SK-N-MC (cell line): ENCODE measurements at regions not wholly inside any gene's neighbourhood (a gene's known extent, or its start where the extent isn't known, plus 50 kb on each side); places are given as distances from the start of the nearest gene placed in this dataset.

Experiments
- EZH2 ChIP-seq: fragments of 200-600 bp; sonication (generic); IDR thresholded peaks from one replicate; pipeline ENCODE4 v1.6.1; 2017; ENCODE audit warnings: antibody characterized with exemption
- POLR2AphosphoS5 ChIP-seq: IDR thresholded peaks from 2 replicates; pipeline ENCODE4 v1.6.1; 2012; ENCODE audit warnings: mild to moderate bottlenecking, low read depth, low read length, borderline replicate concordance

- TF ChIP-seq EZH2 (no peak), POLR2AphosphoS5 (no peak)
These were observed 698.8 kb downstream of the UQCRFS1 start for GRCh38 chr19:28514166-28514565.
